CMK (cell line): ENCODE measurements at regions not wholly inside any gene's neighbourhood (a gene's known extent, or its start where the extent isn't known, plus 50 kb on each side); places are given as distances from the start of the nearest gene placed in this dataset.

ENCODE experiments used
- DNase-seq: peaks from one replicate; pipeline ENCODE4 v3.0.0-alpha.2; 2010; ENCODE audit warnings: low read depth

DNA sequence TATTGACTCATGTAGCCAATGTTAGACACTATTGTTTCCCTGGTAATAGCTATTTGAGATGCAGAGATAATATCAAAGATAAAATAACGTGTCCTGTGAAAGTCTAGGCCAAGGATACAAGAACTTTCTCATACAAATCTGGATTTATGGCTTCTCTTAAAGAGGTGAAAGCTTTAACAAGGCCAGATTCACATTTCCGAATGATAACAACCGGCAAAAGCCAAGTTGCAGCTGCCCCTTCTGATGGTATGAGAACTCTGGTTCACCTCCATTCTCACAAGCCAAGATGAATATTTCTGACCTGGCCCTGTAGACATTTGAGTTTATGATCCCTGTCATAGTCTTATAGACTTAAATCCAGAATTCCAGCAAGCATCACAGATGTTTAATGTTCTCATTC lies 230.4 kb upstream of the ZC3H12C start:
- no peak for DNase-seq

DNA sequence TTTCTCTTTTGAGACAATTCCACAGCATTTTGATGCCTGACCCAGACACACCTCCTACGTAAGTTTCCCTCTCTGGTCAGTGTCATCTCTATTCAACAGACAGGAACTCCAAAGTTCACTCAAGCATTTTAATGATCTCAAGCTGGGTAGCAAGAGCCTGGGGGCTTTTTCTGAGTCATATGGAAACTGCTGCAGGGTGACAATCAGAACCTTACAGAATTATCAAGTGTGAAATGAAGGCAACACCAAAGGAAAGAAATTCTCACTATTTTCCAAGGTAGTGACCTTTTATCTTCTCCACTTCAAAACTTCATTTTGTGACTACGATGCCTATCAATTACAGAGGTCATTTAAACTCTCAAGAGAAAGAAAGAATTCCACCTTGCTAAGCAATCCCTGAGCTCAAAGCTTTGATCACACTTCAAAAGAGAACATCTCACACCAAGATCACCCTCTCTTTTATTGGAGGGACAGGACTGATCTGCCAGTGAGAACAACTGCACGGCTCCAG lies 229.0 kb upstream of the ZC3H12C start:
- DNase-seq: no peak

DNA sequence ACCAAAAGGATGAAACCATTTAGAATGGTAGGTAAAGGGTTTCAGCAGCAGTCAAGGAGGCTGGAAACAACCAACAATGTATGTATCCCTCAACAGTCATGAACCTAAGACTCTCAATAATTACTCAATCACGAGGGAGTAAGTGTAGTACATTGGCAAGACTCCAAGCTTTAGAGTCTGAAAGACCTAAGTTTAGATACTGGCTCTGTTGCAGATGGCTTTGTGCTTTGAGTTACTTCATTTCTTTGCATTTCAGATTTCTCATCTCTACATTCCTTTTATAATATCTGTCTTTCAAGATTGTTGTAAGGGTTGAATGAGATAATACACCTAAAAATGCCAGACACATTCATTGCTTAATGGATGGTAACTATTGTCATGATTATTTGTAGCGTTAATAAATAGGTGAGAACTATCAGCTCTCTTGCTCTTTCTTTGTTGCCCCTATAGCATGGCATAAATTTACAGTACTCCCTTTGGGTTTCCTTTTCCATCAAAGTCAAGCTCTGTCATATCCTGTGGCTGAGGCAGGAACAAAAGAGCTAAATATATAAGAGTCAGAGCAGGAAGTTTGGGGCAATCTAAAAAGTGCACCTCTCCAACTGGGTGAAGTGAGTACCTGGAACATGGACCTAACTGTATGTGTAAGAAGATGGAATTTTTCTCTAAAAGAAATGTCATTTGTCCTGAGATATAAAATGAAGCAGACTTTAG lies 228.2 kb upstream of the ZC3H12C start:
- no peak for DNase-seq

DNA sequence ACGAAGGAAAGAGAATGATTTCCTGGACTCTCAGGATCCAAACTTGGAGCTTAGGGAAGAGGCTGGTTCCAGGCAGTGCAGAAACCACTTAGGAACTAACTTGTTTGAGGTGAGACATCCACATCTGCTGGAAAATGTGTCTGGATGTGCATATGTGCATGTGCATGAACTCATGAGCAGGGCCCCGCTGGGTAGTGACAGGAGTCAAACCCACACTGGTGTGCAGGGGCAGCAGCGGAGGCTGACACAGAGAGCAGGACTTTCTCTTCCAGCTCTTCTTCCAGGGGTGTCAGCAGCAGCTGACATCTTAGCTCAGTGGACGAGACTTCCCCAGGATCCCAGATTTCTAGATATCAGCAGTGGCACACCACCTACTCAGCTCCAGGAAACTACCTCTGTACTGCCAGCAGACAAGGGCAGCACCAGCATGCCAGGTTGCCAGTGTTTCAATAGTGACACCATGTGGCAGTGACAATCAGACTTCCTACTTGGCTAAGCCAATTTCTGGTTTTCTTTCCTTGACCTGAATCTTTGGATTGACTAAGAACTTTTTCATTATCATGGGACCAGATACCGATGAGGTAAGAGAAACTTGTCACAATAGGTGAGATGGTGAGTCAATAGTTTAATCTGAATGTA lies 227.5 kb upstream of the ZC3H12C start:
- no peak for DNase-seq

DNA sequence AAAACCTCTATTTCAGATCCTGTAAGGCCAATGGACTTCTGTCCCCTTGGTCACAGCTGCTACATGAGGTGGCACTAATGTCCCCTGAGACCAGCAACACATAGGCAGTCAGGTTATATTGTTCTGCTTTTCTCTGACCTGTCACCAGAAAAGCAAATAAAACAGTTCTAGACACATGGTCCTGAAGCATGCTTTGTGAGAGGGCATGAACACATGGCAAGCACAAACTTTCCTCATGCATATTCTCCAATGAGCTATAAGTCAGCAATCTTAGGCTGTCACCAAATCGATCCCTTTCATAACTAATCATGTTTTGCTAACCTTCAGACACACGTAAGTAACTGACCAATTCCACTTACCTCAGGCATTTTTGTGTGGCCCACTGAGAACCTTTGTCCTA lies 225.4 kb upstream of the ZC3H12C start:
- no peak for DNase-seq

DNA sequence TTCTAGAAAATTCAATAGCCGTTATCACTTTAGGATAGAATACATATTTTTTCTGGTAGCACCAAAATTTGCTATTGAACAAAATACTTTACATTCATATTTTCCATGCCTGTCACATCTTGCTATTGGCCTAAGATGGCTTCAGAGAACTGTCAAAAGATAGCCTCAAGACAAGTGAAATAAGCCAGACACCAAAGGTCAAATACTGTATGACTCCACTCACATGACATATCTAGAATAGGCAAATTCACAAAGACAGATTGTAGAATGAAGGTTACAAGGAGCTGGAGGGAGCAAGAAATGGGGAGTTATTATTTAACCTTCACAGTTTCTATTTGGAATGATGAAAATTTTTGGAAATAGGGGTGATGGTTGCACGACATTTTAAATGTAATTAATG lies 223.7 kb upstream of the ZC3H12C start:
- DNase-seq: no peak

DNA sequence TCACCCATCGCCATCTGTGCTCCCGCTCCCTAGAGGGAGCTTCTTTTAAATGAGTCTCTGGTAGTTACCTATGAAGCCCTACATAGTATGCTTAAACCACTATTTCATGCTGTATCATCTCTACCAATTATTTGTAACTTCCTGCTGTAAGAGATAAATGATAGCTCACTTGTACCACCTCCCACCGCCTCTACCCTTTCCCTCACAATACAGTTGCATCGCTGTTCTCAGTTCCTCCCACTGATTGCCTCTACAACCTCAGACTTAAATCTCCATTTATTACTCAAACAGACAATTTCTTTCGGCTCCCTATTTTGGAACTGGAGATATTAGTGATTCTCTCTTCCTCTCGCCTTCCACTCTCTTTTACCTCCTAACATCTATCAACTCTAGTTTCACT lies 222.9 kb upstream of the ZC3H12C start:
- no peak for DNase-seq

DNA sequence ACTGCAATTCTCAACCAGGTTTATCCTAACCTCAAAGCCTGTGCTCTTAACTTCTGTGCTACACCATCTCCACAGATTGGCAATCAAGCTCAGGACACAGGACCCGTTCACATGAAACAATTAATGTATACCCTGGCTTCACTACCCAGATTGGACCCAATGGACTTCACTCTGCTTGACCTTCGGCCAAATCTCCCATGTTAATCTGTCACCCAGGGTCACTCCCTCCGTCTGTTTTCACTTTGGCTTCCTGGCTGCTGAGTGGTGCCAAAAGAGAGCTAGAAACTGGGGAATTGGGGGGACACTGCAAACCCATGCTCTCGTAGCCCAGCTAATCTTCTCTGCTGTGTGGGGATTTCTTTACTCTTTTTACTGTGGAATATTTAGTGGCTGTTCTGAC lies 216.1 kb upstream of the ZC3H12C start:
- no peak for DNase-seq

DNA sequence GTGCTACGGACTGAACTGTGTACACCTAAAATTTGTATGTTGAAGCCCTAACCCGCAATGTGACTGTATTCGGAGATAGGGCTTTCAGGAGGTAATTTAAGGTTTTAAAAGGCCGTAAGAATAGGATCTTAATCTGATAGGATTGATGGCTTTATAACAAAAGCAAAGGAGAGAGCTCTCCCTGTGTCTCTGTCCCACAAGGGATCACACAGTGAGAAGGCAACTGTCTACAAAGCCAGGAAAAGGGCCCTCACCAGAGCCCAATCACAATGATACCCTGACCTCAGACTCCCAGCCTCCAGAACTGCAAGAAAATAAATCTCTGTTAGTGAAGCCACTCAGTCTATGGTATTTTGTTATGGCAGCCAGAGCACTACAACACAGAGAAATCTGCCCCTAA lies 208.7 kb upstream of the ZC3H12C start:
- DNase-seq: no peak

DNA sequence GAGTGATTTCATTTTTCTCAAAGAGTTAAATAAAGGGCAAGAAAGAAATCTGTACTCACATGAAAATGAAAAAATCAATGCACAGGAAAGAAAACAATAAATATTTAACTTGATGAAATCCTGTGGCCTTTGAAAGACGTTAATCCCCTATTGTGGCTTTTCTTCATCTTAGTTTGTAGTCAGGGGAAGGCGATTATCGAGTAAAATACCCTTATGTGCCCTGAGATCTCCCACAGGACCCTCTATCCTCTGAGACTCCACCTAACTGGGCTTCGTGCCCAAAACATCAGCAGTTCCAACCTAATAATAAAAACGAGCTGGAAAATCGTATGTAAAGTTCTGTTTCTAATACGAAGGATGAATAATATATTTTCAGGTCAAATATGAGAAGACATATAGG lies 208.2 kb upstream of the ZC3H12C start:
- DNase-seq: no peak

DNA sequence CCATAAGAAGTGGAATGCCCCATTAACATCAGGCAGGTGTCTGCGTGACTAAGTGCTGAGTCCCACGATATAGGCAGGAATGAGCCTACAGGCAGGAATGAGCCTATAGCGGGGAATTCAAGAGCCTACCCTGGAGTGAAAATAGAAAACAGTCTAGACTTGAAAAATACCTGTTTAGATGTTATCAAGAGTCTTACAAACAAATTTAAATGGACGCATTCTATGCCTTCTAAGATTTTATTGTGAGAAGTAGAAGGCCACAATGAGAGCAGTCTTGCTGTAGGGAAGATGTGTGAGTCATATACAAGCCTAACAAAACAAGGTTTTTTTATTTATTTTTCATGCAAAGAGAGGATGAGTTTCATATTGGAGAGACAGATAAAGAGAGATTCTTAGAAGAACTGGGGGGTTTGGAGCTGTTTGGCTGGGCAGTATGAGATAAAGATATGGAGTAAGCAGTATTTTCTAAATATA lies 200.8 kb upstream of the ZC3H12C start:
- DNase-seq: no peak

DNA sequence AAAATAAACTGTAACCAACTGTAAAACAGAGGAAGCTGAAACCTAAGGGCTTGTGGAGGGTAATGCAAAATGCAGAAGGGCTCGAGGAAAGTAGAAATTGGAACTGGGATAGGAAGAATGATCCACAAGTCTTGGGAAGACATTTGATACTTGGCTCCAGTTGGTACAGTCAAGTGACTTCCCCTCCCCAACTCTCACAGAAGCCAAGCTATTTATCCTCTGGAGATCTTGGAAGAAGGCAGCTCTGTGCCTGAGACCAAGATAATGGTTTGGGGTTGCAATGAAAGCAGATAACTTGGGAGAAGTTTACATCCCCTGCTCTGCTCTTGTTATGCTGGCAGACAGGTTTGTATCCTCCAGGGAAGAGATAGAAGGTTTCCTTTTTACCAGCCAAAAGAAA lies 198.9 kb upstream of the ZC3H12C start:
- DNase-seq: no peak

DNA sequence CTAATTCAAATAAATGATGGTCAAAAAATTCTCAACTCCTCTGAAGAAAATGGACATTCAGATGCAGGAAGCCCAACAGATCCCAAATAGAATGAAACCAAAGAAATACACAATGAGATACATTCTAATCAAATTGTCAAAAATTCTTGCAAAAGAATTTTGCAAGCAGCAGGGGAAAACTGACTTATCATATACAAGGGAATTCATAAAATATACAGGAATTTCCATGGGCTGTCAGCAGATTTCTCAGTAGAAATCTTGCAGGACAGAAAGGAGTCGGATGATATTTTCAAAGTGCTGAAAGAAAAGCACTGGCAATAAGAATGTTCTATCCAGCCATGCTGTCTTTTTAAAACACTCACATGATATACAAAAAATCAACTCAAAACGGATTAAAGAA lies 194.6 kb upstream of the ZC3H12C start:
- DNase-seq: no peak

DNA sequence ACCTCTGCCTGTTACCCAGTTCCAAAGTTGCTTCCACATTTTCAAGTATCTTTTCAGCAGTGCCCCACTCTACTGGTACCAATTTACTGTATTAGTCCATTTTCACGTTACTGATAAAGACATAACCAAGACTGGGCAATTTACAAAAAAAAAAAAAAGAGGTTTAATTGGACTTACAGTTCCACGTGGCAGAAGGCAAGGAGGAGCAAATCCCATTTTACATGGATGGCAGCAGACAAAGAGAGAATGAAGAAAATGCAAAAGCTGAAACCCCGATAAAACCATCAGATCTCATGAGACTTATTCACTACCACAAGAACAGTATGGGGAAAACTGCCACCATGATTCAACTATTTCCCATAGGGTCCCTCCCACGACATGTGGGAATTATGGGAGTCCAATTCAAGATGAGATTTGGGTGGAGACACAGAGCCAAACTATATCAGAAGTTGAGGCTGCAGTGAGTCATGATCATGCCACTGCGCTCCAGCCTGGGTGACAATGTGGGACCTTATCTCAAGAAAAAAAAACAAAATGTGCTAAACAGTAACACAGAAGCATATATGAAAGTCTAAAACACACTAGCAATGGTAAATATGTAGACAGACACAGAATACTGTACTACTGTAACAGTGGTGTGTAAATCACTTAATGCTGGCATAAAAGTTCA lies 190.3 kb upstream of the ZC3H12C start:
- DNase-seq: no peak

DNA sequence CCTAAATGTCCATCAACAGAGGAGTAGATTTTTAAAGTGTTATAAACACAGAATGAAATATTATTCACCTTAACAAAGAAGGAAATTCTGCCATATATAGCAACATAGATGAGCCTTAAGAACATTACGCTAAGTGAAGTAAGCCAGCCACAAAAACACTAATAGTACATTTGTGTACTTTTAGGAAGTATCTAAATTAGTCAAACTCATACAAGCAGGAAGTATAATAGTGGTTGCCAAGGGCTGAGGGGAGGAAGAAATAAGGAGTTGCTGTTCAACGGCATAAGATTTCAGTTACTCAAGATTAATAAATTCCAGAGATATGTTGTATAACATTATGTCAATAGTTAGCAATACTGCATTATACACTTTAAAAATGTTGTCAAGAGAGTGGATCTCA lies 181.7 kb upstream of the ZC3H12C start:
- DNase-seq: no peak

DNA sequence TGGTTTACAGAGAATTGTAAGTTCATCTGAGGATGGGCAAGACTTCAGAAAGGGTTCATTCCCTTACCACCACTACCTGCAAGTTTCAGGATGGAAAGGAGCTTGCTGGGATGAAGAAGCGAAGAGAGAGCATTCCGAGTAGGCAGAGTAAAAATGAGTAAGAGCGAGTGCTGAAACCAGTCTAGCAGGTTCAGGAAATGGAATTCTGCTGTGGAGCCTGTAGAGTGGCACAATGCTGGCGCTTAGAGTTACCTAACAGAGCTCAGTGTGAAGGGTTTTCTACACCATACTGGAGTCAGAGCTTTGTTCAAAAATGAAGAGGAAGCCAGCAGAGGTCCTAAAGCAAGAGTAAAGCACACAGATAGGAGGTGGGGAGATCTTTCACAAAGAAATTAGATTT lies 179.2 kb upstream of the ZC3H12C start:
- no peak for DNase-seq

DNA sequence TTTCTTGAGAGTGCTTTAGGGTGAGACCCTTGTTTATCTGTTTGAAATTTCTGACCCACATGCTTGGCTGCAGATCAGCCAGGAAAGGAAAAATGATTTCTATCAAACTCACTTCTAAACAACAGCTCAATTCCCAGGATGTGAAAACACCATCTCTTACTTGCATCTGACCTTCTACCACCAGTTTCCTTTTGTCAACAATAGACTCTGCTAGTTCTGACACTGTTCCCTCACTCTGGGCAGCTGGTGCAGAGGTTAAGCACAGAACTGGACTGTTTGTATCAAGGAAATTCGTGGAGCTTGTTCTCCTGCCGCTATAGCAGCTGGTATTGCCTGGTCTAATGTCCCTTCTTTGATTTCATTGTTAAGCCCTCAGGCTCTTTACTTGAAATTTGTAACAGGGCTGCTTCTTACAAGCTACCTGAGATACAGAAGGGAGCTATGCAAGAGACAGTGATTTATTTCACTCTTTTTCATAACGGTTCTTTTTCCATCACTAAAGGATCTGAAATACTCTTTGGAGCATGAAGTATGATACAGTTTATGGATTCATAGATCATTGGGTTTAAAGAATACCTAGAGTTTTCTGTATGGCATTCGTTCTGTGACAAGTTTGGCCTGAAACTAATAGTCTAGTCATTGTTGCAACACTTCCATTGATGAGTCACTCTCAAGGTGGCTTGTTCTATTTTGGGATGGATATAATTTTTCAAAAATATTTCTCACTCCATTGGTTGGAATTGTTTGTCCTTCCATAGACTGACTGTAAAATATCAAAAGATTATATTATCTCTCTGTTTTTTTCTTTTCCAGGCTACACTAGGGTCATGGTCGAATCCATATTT lies 178.2 kb upstream of the ZC3H12C start:
- no peak for DNase-seq

DNA sequence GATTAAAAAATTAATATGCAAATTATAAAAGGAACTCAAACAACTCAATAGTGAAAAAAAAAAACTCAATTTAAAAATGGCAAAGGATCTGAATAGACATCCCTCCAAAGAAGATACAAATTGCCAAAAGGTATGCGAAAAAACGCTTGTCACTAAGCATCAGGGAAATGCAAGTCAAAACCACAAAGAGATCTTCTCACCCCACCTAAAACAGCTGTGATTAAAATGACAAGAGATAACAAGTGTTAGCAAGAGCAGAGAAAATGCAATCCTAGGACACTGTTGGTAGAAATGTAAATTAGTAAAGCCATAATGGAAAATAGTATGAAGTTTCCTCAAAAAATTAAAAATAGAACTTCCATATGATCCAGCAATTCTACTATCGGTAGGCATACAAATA lies 166.3 kb upstream of the ZC3H12C start:
- DNase-seq: no peak

DNA sequence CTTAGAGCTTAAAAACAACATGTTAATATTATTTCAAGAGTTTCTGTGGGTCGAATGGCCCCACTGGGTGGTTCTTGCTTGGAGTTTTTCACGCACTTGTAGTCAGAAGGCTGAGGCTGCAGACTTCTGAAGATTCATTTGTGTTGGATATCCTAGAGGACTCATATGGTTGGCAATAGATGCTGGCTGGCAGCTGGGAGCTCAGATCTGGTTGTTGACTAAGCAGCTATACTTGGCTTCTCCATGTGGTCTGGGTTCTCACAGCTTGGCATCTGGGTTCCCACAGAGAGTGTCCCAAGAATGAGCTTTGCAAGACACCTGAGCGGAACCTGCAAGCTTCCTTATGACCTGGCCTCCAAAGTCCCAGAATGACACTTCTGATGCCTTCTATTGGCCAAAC lies 163.9 kb upstream of the ZC3H12C start:
- DNase-seq: no peak

DNA sequence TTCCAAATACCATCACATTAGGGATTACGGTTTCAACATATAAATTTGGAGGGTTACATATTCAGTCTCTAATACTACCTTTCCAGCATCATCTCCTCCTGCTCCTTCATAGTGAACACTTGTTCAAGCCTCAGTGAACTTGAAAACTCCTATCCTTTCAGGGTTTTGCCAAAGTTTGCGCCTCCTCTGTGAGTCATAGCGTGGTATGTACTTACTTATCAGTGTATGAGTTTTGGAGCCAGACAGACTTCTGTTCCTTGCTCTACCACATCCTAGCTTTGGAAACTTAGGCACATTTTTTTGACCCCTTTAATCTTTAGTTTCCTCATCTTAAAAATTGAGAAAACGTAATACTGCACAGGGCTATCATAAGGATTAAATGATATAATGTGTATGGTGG lies 160.1 kb upstream of the ZC3H12C start:
- no peak for DNase-seq

DNA sequence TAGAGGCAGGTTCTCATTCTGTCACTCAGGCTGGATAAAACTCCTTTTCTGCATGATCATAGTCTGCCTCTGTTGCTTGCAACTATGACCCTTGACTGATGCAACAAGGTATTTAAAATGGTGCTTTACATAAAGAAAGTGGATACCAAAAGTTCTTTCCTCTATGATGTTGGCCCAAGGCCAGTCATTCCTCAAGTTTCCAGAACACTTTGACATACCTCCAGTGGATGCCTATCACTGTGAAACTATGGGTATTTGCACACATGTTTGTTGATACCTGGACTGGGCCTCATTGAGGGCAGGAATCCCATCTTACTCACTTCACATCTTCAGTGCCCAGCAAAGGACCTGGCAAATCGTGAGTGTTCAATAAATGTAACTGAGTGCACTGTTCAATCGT lies 159.0 kb upstream of the ZC3H12C start:
- no peak for DNase-seq

DNA sequence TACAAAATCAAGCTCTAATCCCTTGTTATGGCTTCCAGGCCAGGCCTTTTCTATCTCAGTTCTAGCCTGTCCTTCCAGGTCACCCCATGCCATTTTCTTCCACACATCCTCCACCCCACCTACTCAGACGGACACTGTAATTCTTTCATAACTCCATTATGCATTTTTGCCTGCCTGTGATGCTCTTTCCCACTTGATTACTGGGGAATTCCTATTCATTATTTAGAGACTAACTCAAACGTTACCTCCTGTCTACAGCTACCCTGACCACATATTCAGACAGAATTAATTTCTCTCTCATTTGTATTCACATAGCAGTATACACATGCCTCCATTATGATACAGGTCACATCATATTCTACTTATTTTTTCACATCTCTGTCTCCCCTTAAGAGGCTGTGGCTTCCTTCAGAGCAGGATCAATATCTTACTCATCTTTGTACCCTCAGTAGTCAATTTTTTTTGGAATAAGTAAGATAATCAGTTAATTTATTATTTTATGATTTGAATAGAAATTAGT lies 156.5 kb upstream of the ZC3H12C start:
- DNase-seq: no peak
